ENCODE measurements at regions not wholly inside any gene's neighbourhood (a gene's known extent, or its start where the extent isn't known, plus 50 kb on each side); places are given as distances from the start of the nearest gene placed in this dataset.

DNA sequence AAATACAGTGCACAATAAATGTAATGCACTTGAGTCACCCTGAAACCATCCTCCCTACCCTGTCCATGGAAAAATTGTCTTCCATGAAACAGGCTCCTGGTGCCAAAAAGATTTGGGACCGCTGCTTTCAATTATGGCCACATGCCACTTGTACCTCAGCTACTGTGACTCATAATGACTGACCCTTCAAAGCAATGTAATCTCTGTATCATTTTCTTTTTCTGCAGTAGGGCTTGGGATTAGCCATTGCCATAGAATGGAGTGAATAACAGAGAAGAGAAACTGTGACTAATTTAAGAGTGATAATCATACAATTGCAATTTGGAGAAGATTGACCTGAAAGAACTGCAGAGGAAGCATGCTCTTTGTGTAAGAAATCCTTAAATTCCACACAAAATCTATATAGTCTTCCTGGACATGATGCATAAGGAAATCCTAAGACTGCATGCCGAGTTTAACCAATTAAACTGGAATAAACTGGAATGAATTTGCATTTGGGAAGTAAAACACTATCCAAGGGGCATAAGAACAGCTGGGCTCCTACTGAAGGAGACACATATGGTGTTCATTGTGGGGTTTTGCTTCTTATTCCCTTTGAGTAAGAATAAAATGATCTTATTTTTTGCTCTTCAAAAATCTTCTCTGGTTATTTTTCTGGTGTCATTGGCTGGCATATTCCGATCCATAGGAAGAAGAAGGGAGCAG is 59.5 kb upstream of the SLC7A1 start:
- DNase-seq = no peak

DNA sequence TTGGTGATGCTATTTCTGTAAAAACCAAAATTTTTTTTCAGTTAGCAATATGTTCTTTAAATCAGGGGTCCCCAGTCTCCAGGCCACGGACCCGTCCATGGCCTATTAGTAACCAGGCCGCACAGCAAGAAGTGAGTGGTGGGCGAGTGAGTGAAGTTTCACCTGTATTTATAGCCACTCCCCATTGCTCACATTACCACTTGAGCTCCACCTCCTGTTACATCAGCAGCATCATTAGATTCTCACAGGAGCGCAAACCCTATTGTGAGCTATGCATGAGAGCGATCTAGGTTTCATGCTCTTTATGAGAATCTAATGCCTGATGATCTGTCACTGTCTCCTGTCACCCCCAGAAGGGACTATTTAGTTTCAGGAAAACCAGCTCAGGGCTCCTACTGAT is 58.9 kb upstream of the SLC7A1 start:
- no peak for DNase-seq

DNA sequence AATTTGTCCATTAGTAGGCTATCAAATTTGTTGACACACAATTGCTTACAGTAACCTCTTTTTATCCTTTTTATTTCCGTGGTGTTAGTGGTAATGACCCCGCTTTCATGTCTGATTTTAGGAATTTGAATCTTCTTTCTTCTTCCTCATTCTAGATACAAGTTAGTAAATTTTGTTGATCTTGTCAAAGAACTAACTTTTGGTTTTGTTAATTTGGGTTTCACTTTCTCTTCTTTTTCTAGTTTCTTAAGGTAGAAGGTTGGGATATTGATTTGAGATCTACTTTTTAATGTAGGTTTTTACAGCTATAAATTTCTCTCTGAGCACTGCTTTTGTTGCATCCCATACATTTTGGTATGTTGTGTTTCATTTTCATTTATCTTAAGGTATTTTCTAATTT is 53.3 kb upstream of the SLC7A1 start:
- DNase-seq = no peak
